ENCODE measurements at regions not wholly inside any gene's neighbourhood (a gene's known extent, or its start where the extent isn't known, plus 50 kb on each side); places are given as distances from the start of the nearest gene placed in this dataset.

DNA sequence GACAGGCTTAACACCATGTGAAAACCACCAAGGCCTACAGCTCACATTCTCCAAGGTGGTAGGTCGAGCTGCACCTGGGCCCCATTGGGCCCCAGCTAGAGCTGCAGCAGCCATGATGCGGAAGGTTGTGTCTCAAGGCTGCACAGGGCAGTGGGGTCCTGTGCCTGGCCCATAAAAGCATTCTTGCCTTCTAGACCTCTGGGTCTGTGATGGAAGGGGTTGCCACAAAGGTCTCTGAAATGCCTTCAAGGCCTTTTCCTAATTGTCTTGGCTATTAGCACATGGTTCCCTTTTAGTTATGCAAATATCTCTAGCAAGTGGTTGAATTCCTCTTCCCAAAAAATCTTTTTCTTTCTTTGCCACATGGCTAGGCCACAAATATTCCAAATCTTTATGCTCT, 52.5 kb upstream of the C11orf58 start:
- DNase-seq (ENCODE audit: insufficient read length, low spot score) = no peak
- FAIRE-seq = no peak

DNA sequence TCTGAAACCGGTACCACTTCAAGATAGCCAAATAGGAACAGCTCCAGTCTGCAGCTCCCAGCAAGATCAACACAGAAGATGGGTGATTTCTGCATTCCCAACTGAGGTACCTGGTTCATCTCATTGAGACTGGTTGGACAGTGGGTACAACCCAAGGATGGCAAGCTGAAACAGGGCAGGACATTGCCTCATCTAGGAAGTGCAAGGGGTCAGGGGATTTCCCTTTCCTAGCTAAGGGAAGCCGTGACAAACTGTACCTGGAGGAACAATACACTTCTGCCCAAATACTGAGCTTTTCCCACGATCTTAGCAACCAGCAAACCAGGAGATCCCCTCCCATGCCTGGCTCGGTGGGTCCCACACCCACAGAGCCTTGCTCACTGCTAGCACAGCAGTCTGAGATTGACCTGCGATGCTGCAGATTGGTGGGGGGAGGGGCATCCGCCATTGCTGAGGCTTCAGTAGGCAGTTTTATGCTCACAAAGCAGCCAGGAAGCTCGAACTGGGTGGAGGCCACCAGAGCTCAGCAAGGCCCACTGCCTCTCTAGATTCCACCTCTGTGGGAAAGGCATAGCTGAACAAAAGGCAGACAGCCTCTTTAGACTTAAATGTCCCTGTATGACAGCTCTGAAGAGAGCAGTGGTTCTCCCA, 59.9 kb upstream of the C11orf58 start:
- no peak for DNase-seq (ENCODE audit: insufficient read length, low spot score)
- FAIRE-seq = no peak

DNA sequence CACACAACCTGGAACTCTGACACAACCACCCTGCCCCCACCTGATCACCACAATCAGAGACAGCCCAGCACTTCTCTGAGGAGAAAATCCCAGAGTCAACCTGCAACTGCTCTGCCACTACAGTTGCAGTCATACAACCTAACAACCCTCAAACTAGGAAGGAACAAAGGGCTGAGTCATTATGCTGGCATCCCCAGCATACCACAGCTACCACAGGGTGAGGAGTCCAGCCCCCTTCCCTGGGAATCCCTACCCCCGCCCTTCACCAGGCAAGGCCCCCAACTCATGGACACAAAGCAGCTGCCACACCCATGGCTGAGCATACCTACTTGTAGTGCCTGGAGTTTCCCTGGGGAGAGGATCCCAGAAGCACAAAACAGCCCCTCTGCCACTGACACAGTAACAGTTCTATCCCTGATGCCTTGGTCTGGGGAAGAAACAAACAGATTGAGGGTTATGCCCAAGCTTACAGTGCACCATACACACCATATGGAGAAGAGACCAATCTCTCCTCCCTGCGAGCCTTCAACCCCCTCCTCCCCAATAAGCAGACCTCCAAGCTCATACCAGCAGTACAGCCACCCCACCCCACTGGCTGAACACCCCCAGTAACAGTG, 68.5 kb upstream of the C11orf58 start:
- DNase-seq (ENCODE audit: insufficient read length, low spot score) (peak; percentile 47), FAIRE-seq (peak; percentile 93)

DNA sequence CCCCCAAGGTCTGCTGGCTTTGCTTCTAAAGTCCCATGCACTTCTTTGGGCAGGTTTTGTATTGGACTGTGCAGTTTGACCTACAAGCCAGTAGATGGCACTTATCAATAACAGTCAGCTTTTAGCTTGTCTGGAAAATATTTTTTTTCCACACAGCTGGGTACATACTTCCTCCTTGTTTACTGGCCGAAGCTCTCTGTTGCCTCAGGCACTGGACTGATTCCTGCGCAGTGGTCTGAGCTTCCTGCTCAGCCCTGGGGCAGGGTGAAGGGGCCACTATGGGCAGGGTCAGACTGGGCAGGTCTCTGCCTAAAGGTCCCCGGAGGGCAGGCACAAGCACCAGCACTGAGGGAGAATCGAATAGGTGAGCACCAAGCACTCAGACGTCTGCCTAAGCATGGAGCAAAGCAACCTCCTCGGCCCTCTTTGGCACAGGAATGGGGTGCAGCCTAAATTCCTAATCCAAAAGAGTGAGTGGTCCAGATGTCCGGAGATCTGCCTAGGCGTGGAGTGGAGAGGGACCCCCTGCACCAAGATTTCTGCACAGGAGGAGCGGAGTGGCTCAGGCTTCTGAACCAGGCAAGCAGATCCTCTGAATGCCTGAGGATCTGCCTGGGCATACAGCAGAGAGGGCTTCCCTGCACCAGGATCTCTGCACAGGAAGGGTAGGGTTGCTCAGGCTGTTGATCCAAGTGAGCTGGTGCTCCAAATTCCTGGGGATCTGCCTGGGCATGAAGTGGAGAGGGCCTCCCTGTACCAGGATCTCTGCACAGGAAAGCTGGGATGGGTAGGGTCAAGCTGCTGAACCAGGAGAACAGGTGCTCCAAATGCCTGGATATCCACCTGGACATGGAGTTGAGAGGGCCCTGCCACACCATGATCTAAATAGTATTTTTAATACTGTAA, 105.9 kb upstream of the C11orf58 start:
- FAIRE-seq = peak; percentile 26

DNA sequence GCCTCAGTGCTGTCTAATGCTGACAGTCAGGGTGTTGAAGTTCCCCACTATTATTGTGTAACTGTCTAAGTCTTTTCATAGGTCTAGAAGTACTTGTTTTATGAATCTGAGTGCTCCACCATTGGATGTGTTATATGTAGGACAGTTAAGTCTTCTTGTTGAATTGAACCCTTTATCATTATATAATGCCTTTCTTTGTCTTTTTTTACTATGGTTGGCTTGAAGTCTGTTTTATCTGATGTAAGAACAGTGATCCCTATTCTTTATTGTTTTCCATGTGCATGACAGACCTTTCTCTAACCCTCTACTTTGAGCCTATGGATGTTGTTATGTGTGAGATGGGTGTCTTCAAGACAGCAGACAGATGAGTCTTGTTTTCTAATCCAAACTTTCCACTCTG, 107.8 kb upstream of the C11orf58 start:
- FAIRE-seq (no peak), DNase-seq (ENCODE audit: insufficient read length, low spot score) (no peak)

More for the DNA sequence above, 105.9 kb upstream of the C11orf58 start:
- DNase-seq (ENCODE audit: insufficient read length, low spot score) = peak; percentile 10

DNA sequence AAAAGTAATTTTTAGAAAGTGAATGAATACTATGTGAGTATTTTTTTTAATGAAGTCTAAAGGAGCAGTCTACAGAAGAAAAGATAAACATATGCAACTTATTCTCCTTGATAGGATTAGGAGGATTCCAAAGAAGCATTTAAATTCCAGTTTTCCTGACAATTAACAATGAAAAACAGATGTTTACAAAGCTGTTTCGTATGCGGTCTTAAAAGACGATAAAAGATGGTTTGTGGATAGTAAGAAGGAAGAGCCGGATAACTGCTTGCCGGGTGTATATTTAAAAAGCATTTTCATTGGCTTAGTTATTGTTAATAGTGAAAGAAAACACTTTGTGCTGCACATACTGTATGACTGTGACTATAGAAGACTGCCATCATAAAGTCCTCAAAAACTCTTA, 120.0 kb upstream of the C11orf58 start:
- DNase-seq (ENCODE audit: insufficient read length, low spot score) (no peak), FAIRE-seq (no peak)

DNA sequence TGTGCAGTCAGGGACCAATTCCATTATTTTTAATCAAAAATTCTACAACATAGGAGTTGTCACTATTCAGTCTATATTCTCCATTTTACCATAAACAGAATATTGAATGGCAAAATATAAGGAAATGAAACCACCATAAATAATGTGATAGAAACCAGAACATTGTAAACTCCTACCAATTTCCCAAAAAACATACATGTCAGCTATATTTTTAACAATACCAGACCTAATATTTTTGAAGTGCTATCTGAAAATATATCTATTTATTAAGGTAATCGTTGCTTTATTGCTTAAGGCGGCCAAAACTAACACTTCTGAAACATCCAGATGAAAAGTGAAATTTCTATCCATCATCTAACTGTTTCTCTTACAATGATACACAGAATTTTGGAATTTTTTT, 123.0 kb upstream of the C11orf58 start:
- FAIRE-seq = no peak
- DNase-seq (ENCODE audit: insufficient read length, low spot score) = no peak

DNA sequence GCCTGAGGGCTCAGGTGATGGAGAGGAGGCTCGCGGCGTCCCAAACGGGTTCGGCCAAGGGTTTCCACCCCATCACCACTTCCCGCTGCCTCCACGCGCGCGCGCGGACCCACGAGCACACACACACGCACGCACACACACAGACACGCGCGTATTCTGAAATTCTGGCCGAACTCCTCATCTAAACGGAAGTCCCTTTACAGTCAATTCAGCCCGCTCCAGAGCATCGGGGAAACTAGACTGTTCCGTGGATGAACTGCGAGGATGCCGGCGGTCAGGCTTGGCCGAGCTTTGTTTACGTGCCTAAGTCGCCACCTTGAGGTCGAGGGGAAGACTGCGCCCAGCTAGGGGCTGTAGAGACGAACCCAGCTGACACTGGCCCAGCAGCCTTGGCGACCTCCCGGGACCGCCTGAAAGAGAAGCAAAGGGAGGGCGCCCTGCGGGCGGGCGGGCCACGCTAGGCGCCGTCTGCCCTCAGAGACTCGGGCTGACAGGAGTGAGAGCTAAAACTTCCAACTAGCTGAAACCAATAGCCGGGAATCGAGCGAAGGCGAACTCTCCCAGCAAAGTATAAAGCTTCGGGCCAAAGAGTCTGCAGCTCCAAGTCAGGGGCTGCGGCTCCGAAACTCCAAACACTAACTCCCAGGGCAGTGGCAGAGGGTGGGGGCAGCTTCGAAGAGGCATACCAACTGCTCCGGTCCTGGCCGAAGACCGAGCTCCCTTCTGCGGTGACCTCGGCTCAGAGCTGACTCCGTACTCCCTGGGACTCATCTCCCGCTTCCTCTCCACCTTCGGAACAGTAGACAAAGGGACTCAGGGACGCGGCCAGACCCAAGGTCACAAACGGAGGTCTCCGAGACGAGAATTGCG, 124.7 kb upstream of the C11orf58 start:
- DNase-seq (ENCODE audit: insufficient read length, low spot score) = peak; percentile 85
- peak; percentile 91 for FAIRE-seq

DNA sequence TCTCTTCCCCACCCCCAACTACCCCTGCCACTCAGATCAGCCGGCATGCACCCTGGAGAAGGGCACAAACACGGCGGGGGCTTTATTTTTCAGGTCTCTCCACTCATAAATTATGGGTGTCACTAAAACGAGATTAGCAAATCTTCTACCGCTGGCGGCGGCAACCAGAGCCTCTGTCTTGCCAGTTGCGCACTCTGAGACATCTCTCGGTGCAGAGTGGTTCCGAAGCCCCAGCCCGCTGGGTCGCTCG, 125.3 kb upstream of the C11orf58 start:
- FAIRE-seq (no peak), DNase-seq (ENCODE audit: insufficient read length, low spot score) (no peak)

DNA sequence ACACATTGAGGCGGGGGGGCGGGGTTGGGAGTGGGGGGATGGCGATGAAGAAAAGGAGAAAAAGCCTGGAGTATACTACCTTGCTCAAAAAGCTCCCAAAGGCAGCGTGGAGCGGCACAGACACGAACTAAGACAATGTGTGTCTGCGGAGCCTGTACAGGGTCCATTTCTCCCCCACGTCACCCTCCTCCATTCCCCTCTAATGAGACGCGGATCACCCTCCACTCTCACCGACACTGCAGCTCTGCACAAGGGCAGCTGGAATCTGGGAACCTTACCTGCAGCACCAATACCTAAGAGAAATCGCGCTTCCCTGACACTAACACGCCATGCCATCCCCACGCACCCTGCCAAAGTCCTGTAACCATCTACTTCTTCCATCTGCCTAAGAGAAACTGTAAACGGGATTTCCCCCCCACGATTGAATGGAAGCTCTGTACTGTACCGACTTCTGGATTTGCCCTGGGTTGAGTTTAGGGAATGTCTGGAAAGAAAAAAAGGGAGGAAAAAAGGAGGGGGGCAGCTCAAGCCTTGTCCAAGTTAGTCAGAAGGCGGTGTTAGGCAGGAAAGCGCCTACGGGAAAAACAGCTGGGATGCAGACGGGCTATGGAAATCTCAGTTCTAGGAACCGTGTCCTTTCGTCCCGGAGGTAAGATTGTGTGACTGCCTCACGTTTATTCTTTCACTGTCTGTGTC, 125.7 kb upstream of the C11orf58 start:
- DNase-seq (ENCODE audit: insufficient read length, low spot score) = no peak
- no peak for FAIRE-seq

DNA sequence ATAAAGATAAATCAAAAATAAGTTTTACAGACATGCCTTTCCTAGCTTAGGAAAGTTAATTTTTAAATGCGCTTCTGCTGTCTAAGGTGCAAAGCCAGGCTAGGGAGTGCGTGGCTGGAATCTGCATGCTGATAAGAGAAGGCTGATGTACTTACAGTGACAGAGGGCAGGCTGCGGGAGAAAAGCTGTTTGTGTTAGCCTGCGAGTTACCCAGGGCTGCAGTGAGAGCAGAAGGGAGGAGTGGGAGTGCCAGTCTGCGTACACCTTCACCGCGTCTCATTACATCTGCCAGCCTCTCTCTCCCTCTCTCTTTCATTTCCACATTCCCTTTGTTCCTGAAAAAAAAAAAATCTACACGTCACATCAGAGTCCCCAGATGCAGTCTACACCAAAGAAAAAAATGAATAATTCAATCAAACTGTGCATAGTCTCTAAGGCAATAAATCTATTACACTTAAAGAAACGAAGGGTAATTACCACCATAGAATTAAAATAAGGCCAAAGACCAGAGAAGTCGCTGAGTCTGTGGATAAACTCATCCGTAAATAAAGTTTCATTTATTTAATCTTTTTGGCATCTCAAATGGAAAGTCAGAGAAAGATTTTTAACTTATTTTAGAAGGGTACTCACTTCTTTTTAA, 126.4 kb upstream of the C11orf58 start:
- DNase-seq (ENCODE audit: insufficient read length, low spot score) (no peak), FAIRE-seq (no peak)

DNA sequence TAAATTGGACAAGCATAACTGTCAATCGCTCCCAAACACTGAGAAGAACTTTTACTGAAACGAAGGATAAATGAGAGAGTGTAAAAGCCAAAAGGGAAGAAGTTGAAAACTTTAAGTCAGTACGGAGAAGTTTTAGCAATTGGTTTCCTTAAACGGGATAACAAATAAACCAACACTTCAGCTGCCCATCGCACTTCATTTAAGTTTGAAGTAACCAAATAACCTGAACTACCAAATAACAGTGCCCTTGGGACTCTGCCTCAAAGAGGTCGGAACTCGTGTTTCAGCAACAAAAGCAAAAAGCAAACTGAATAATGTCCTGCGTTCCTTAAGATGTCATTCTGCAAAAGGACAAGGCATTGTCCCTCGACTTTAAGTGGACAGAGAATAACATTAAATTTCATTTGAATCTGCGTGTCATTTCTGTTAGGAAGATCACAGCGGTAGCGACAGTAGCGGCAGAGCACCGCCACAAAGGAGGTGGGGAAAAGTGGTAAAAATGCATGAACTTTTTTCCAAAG, 127.0 kb upstream of the C11orf58 start:
- DNase-seq (ENCODE audit: insufficient read length, low spot score) (no peak), FAIRE-seq (no peak)

DNA sequence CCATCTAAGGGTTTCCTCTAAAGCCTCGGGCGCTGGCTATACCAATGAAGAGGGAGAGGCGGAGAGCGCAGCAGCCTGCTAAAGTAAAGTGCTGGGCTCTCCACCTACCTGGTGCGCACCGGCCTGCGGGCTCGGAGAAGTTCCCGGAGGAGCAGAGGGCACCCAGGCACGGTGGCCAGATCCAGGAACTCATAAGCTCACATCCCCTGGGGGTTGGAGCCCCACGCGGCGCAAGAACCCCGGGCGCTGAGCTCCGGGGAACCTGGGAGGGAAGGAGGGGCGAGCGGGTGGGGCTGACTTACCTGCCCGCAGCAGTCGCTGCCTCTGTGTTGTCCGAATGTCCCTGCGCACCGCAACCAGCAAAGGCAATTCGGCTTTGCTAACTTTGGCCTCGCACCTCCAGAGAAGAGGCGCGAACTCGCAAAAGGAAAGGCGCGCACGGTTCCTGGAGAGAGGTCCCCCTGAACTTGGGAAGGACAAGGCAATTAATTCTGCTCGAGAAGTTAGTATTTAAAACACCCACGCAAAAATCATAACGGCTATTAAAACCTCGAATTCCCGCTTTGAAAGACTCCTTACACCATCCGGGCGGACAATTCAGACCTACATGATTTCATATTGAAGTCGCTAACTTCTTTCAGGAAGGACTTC, 127.6 kb upstream of the C11orf58 start:
- no peak for FAIRE-seq
- no peak for DNase-seq (ENCODE audit: insufficient read length, low spot score)

DNA sequence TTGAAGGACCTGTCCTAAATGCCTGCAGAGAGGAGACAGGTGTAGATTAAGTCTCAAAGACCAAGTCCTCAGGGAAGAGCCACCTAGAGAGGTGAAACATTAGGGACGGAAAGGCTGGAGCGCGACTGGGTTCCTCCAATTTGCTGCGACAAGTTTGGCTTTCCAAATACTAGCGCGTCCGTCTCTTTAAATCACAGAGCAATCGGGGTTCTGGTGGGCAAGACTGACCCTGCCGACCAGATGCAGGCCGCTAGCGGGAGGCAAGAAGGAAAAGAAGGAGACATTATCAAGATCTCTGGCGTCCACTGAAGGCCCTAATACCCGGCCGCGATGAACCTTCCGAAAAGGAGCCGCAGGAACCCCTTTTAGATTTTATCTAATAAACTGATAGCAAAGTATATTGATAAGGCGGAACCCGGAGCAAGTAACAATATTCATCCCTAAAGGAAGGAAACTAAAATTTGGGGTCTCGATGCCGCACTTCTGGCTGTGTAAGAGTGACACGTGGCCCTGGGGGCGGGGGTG, 128.2 kb upstream of the C11orf58 start:
- FAIRE-seq (no peak), DNase-seq (ENCODE audit: insufficient read length, low spot score) (no peak)

DNA sequence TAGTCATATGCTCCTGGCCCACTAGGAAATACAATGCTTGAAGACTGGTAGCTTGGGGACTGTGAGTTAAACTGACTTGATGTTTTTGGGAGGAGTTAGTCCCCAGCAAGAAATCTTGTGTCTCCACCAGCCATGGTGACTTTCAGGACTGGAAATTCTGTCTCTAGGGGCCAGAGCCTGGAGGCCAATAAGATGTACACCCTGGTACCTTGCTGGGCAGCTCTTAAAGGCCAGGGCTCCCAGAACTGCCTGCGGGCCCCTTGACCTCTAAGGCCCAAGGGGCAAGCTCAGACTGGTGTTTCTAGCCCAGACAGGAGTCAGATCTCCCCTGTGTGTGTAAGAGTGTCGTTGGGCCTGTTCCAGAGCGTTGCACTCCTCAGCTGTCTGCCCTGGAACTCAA, 128.7 kb upstream of the C11orf58 start:
- DNase-seq (ENCODE audit: insufficient read length, low spot score) (no peak), FAIRE-seq (no peak)

DNA sequence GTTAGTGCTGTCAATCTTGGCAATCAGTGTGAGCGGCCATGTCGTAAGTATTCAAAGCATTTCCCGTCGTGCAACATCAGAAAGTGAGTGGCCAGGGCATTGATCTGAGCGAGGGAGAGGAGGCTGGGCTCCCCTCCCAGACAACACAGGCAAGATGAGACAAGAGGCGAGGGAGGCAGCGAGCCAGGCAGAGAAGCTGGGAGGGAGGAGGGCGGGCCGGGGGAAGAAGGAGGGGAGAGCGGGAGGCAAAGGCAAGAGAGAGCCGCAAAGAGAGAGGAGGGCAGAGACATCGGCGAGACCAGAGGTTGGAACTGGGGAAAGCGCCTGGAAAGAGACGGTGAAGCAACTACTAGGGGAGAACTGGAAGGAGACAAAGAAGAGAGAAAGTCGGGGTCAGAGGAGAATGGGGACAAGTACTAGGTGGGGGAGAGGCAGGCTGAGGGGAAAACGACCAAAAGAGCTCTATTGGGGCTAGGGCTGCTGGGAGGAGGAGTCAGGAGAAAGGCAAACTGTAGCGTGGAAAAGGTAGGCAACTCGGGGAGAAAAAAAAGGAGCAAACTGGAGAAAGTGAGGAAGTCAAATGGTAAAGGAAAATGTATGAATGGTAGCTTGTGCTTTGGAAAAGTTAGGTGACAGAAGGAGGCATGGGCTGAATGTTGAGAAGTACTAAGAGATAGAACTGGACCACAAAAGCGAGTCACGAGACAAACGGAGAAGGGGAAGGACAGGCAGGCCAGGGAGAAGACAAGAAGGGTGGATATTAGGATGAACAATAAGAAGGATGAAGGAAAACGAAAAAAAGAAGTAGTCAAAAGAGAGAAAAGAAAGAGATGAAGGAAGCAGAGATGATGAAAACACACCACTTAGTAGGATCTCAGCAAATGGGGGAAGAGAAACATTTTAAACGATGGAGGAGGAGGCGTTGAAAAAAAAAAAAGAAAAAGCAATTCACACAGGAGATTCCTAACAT, 130.5 kb upstream of the C11orf58 start:
- DNase-seq (ENCODE audit: insufficient read length, low spot score) = no peak
- FAIRE-seq = no peak

DNA sequence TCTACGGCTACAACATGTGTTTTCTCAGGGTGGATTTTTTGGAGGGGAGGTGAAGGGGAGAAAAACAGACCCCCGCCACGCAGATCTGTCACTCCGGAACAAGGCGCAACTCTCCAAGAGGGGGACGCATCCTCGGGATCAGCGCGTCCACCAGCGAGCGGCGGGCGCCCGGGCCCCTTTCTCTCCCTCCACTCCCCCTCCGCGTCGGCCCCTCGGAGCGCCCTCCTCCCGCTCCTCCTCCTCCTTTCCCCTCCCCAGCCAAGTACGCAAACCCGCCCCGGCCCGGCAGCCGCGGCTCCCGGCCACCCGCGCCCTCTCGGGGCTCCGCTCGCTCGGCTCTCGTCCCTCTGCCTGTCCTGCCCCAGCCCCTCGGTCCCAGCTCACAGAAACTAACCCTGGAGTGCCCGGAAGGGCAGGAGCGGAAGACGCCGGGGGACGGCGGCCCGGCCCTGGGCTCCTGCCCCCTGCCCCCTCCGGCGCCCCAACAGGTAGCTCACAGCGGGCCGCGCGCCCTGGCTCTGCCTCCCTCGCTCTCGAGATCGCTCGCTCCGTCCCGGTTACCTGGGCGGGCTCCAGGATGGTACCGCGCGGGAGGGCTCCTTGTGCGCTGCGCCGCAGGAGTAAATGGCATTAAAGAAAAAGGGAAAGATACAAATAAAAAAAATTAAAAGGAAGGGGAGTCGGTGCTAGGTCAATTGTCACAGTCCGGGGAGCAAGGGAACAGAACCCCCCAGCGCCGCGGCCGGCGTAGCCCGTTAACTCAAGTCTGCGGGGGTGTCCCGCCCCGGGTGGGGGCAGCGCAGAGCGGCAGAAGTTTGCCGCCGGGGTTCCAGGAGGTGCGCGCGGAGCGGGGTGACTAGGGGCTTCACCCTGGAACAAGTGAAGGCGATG, 131.4 kb upstream of the C11orf58 start:
- DNase-seq (ENCODE audit: insufficient read length, low spot score) (no peak), FAIRE-seq (no peak)

Measured in HTR-8/SVneo (cell line).